Calu3 (cell line): ENCODE measurements at regions not wholly inside any gene's neighbourhood (a gene's known extent, or its start where the extent isn't known, plus 50 kb on each side); places are given as distances from the start of the nearest gene placed in this dataset.
"Not testable (repeated sequence)": the region's sequence is repeated elsewhere in the genome, so short reads cannot be mapped to it uniquely, and the experiment has no call there.

ENCODE experiments used
- BruUV-seq: library from RNA; stranded (reverse); fragments of 400-500 nt; replicated peaks from 2 replicates; lab custom pipeline; 2021; lab: Mats Ljungman, UMichigan
- CTCF ChIA-PET: fragments of 300-600 bp; sonication (Branson Sonifier 250); formaldehyde crosslinking; loops from one replicate; lab custom pipeline; 2022; ENCODE audit warnings: antibody characterized with exemption; lab: Charles Lee
- DNase-seq: peaks from one replicate; pipeline ENCODE4 v3.0.0; 2022
- H3K27ac Mint-ChIP-seq: one replicate; pipeline ENCODE4 v1.8.0; 2022; ENCODE audit warnings: mixed read lengths; ENCODE audit not compliant: unreplicated experiment
- H3K27me3 Mint-ChIP-seq: one replicate; pipeline ENCODE4 v1.8.0; 2022; ENCODE audit warnings: mixed read lengths; ENCODE audit not compliant: unreplicated experiment
- H3K36me3 Mint-ChIP-seq: one replicate; pipeline ENCODE4 v1.8.0; 2022; ENCODE audit warnings: mild to moderate bottlenecking, moderate library complexity, mixed read lengths; ENCODE audit not compliant: insufficient read depth, unreplicated experiment
- H3K4me1 Mint-ChIP-seq: one replicate; pipeline ENCODE4 v1.8.0; 2022; ENCODE audit warnings: mild to moderate bottlenecking, low read depth, mixed read lengths; ENCODE audit not compliant: unreplicated experiment
- H3K4me3 Mint-ChIP-seq: one replicate; pipeline ENCODE4 v1.8.0; 2022; ENCODE audit warnings: mild to moderate bottlenecking, low read depth, moderate library complexity, mixed read lengths; ENCODE audit not compliant: unreplicated experiment
- H3K9me3 Mint-ChIP-seq: one replicate; pipeline ENCODE4 v1.8.0; 2022; ENCODE audit warnings: low read depth, mixed read lengths; ENCODE audit not compliant: unreplicated experiment
- intact Hi-C: fragments of 100-400 bp; cut with micrococcal nuclease; formaldehyde crosslinking; loops from one replicate; pipeline ENCODE4 v1.10.0; 2022; ENCODE audit not compliant: unreplicated experiment
- TF ChIP-seq, protein P1 (sequence below): fragments of 200-600 bp; IDR thresholded peaks from one replicate; pipeline ENCODE4 v1.8.0; 2022; ENCODE audit warnings: antibody characterized with exemption; ENCODE audit not compliant: unreplicated experiment

DNA sequence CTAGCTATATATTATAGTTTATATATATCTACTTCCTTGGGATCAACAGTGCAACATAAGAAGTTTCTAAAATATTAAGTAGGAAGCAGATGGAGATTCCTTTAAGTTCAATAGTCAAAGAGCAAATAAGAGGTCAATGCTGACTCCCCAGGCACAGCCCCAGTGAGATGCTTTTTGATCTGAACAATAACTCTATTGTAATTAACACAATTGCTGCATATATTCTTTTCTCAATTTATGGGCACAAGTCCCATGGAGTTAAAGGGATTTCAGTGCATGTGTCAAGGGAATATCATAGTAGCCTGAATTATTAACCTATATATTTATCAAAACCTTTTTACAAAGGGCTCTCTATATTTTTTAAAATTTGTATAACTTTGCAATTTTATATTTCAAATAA lies 180.8 kb downstream of the SPRY2 start:
- DNase-seq = no peak
- no peak overlapping the region for H3K27ac Mint-ChIP-seq
- H3K36me3 Mint-ChIP-seq = no peaks in the 10 kb centered on the region
- CTCF ChIA-PET = no interaction called here
- BruUV-seq = no TSS peak
- TF ChIP-seq, protein P1, sequence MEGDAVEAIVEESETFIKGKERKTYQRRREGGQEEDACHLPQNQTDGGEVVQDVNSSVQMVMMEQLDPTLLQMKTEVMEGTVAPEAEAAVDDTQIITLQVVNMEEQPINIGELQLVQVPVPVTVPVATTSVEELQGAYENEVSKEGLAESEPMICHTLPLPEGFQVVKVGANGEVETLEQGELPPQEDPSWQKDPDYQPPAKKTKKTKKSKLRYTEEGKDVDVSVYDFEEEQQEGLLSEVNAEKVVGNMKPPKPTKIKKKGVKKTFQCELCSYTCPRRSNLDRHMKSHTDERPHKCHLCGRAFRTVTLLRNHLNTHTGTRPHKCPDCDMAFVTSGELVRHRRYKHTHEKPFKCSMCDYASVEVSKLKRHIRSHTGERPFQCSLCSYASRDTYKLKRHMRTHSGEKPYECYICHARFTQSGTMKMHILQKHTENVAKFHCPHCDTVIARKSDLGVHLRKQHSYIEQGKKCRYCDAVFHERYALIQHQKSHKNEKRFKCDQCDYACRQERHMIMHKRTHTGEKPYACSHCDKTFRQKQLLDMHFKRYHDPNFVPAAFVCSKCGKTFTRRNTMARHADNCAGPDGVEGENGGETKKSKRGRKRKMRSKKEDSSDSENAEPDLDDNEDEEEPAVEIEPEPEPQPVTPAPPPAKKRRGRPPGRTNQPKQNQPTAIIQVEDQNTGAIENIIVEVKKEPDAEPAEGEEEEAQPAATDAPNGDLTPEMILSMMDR = no peak
- intact Hi-C loops = no loop called here
- H3K27me3 Mint-ChIP-seq = no peaks in the 10 kb centered on the region
- no peak overlapping the region for H3K4me3 Mint-ChIP-seq
- no peaks in the 10 kb centered on the region for H3K9me3 Mint-ChIP-seq
- H3K4me1 Mint-ChIP-seq = no peaks in the 10 kb centered on the region

DNA sequence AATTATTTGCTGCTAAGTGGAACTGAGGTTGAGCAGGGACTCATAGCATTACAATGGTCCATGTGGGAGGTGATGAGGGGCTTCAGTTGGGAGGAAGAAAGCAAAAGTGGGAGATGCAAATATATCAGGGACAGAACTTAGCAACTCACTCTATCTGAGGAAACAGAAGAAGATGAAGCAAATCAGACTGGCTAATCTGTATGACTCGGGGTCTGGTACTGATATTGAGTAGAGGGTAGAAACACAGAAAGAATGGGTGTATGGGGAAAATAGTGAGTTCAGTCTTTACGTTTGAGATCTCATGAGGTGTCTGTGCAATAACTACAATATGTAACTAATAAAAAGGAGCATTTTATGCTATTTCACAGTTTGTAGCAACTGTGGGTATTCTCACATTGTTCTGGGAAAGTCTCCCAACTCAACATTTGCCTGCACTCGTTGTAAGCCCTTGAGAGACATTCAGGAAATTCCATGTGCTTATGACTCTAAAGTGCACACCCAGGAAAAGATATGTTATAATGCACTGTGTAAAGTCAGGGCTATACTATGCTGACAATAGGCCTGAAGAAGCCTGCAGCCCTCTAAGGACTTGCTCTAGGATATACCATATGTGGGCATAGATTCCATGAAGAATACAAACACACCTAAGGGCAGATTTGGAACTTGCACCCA lies 183.5 kb downstream of the SPRY2 start:
- H3K9me3 Mint-ChIP-seq = no peaks in the 10 kb centered on the region

DNA sequence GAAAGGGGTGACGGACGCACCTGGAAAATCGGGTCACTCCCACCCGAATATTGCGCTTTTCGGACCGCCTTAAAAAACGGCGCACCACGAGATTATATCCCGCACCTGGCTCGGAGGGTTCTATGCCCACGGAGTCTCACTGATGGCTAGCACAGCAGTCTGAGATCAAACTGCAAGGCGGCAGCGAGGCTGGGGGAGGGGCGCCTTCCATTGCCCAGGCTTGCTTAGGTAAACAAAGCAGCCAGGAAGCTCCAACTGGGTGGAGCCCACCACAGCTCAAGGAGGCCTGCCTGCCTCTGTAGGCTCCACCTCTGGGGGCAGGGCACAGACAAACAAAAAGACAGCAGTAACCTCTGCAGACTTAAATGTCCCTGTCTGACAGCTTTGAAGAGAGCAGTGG lies 188.8 kb downstream of the SPRY2 start:
- H3K4me3 Mint-ChIP-seq, CTCF ChIA-PET, intact Hi-C loops, BruUV-seq, H3K27ac Mint-ChIP-seq, H3K36me3 Mint-ChIP-seq, DNase-seq, H3K27me3 Mint-ChIP-seq, H3K9me3 Mint-ChIP-seq, H3K4me1 Mint-ChIP-seq: not testable (repeated sequence)

More for the DNA sequence above, 183.5 kb downstream of the SPRY2 start:
- CTCF ChIA-PET = no interaction called here
- intact Hi-C loops = no loop called here
- Mint-ChIP-seq H3K4me1 (no peaks in the 10 kb centered on the region), H3K27me3 (no peaks in the 10 kb centered on the region), H3K27ac (no peak overlapping the region), H3K36me3 (no peaks in the 10 kb centered on the region), H3K4me3 (no peak overlapping the region)
- BruUV-seq = no TSS peak
- TF ChIP-seq, protein P1 = no peak
- DNase-seq = no peak

DNA sequence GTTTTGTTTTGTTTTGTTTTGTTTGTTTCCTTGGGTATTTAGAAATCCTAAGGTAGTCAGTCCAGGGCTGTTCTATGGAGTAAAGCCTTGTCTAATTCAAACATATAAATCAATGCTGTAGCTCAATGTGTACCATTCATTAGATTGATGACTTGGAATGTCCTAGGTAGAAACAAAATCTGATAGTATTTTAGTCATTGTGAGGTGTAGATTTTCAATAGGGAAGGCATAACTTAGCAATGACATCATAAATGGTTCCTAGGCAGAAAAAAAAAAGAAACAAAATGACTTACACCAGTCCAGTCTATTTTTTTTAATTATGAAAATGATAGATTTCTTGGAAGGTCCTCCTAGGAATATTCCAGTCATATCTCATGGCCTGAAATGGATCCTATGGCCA lies 189.9 kb downstream of the SPRY2 start:
- no peak overlapping the region for H3K27ac Mint-ChIP-seq

DNA sequence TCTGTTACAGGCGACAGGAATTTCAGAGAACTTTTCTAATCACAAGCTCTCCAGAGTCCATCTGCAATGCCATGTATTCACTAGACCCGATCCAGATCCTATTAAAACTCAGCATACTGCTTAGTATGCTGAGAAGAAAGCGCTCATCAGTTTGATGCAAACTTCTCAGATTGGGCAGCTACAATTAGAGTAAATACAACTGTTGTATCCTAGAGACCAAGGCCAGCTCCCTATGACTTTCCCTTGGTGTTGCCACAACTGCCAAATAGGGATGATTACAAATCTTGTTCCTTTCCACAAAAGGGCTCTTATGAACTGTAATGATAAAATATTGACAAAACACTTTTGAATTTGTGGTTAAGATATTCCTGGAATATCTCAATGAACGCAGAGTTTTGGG lies 191.2 kb downstream of the SPRY2 start:
- Mint-ChIP-seq H3K27ac (no peak overlapping the region), H3K36me3 (no peaks in the 10 kb centered on the region), H3K4me1 (no peaks in the 10 kb centered on the region), H3K27me3 (no peaks in the 10 kb centered on the region), H3K9me3 (no peaks in the 10 kb centered on the region), H3K4me3 (no peak overlapping the region)
- no TSS peak for BruUV-seq
- TF ChIP-seq, protein P1 = no peak
- CTCF ChIA-PET = no interaction called here
- no peak for DNase-seq
- intact Hi-C loops = no loop called here

More for the DNA sequence above, 189.9 kb downstream of the SPRY2 start:
- TF ChIP-seq, protein P1 = no peak
- CTCF ChIA-PET = no interaction called here
- no peak for DNase-seq
- H3K4me3 Mint-ChIP-seq = no peak overlapping the region
- no peaks in the 10 kb centered on the region for H3K27me3 Mint-ChIP-seq
- H3K4me1 Mint-ChIP-seq = no peaks in the 10 kb centered on the region
- intact Hi-C loops = no loop called here
- no TSS peak for BruUV-seq
- H3K9me3 Mint-ChIP-seq = no peaks in the 10 kb centered on the region
- H3K36me3 Mint-ChIP-seq = no peaks in the 10 kb centered on the region
